Ishikawa (cell line): ENCODE measurements at regions not wholly inside any gene's neighbourhood (a gene's known extent, or its start where the extent isn't known, plus 50 kb on each side); places are given as distances from the start of the nearest gene placed in this dataset.

Source experiments
- CEBPB ChIP-seq: IDR thresholded peaks from 2 replicates; pipeline ENCODE4 v1.6.1; 2012
- CREB1 ChIP-seq: IDR thresholded peaks from 2 replicates; pipeline ENCODE4 v1.6.1; 2012; ENCODE audit warnings: low read depth
- EGR1 ChIP-seq: IDR thresholded peaks from 2 replicates; pipeline ENCODE4 v1.6.1; 2012
- EP300 ChIP-seq: IDR thresholded peaks from 2 replicates; pipeline ENCODE4 v1.6.1; 2012; ENCODE audit warnings: borderline replicate concordance
- FOXM1 ChIP-seq: IDR thresholded peaks from 2 replicates; pipeline ENCODE4 v1.6.1; 2012; ENCODE audit warnings: low read depth, borderline replicate concordance
- MAX ChIP-seq: IDR thresholded peaks from 2 replicates; pipeline ENCODE4 v1.6.1; 2012
- NFIC ChIP-seq: IDR thresholded peaks from 2 replicates; pipeline ENCODE4 v1.6.1; 2012
- RAD21 ChIP-seq: IDR thresholded peaks from 2 replicates; pipeline ENCODE4 v1.6.1; 2012; ENCODE audit warnings: low read depth
- TAF1 ChIP-seq: IDR thresholded peaks from 2 replicates; pipeline ENCODE4 v1.6.1; 2012; ENCODE audit warnings: low read depth, mild to moderate bottlenecking
- TCF12 ChIP-seq: IDR thresholded peaks from 2 replicates; pipeline ENCODE4 v1.6.1; 2012; ENCODE audit warnings: low read depth
- TEAD4 ChIP-seq: IDR thresholded peaks from 2 replicates; pipeline ENCODE4 v1.6.1; 2012
- USF1 ChIP-seq: IDR thresholded peaks from 2 replicates; pipeline ENCODE4 v1.6.1; 2012
- YY1 ChIP-seq: IDR thresholded peaks from 2 replicates; pipeline ENCODE4 v1.6.1; 2012; ENCODE audit warnings: low read depth
- ZBTB7A ChIP-seq: IDR thresholded peaks from 2 replicates; pipeline ENCODE4 v1.6.1; 2012; ENCODE audit warnings: low read depth
- TF ChIP-seq, protein P1 (sequence below): IDR thresholded peaks from 2 replicates; pipeline ENCODE4 v1.6.1; 2012; ENCODE audit warnings: low read depth, mild to moderate bottlenecking

DNA sequence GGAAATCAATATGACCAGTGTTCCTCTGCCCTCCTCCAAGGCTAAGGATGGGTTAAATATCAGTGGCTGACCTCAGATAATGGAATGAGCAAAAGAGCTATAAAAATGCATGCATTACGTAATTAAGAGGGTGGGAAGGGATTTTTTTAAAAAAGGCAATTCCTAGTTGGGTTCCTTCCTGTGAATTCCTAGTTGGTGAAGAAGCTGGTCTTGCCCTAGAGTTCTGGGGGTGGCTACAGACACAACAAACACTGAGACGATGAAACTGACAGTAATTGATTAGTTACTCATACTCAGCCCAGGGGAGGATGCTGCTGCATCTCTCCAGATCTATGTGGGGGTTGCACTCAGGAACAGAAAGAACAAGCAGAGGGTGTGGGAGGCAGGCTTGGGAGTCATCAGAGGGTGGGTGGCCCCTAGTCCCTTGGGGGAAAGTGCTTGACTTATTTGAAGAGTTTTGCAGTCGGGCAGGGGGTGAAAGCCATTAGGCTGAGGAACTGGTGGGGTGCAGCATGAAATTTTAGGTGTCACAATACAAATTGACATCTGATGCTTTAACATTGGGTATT is 662.0 kb upstream of the FRG1 start:
- TF ChIP-seq ZBTB7A (no peak), TAF1 (no peak)

DNA sequence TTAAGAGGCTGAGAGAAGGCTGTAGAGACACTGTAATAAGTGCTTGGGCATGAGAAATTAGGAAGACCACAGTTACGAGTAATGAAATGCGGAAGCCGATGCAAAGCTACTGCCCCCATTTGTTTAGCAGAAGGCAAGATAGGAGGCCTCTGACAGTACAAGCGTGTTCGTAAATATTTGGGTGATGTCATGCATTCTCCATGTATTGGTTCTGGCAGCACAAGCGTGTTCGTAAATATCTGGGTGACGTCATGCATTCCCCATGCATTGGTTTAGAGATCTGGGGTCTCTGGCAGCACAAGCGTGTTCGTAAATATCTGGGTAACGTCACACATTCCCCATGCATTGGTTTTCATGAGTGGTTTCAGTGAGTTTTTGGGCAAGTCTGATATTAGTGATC is 661.5 kb upstream of the FRG1 start:
- TF ChIP-seq CREB1 (no peak), TAF1 (no peak), TCF12 (no peak), NFIC (no peak), ZBTB7A (no peak)

DNA sequence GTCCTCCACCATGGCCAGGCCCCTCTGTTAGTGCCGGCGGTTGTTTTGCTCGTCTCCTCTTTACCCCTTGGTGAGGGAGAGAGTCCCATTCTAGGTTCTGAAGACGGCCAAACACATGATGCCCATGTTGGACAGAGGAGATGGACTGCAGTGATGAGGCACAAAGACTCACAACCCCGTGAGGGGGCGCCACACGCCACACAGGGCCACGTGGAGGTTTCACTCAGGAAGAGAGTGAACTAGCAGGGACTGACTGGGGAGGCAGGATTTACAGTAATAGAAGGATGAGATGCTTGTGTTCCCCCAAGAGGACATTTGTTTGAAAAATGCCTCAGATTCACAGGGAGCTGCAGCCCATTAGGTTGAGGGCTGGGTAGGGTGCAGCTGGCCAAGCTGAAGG is 655.3 kb upstream of the FRG1 start:
- TF ChIP-seq USF1 (no peak), RAD21 (no peak), TCF12 (no peak), EGR1 (no peak), FOXM1 (no peak), YY1 (no peak), TAF1 (no peak), CEBPB (no peak), CREB1 (no peak), EP300 (no peak), TEAD4 (no peak), MAX (no peak), NFIC (no peak), ZBTB7A (no peak)
- TF ChIP-seq, protein P1, sequence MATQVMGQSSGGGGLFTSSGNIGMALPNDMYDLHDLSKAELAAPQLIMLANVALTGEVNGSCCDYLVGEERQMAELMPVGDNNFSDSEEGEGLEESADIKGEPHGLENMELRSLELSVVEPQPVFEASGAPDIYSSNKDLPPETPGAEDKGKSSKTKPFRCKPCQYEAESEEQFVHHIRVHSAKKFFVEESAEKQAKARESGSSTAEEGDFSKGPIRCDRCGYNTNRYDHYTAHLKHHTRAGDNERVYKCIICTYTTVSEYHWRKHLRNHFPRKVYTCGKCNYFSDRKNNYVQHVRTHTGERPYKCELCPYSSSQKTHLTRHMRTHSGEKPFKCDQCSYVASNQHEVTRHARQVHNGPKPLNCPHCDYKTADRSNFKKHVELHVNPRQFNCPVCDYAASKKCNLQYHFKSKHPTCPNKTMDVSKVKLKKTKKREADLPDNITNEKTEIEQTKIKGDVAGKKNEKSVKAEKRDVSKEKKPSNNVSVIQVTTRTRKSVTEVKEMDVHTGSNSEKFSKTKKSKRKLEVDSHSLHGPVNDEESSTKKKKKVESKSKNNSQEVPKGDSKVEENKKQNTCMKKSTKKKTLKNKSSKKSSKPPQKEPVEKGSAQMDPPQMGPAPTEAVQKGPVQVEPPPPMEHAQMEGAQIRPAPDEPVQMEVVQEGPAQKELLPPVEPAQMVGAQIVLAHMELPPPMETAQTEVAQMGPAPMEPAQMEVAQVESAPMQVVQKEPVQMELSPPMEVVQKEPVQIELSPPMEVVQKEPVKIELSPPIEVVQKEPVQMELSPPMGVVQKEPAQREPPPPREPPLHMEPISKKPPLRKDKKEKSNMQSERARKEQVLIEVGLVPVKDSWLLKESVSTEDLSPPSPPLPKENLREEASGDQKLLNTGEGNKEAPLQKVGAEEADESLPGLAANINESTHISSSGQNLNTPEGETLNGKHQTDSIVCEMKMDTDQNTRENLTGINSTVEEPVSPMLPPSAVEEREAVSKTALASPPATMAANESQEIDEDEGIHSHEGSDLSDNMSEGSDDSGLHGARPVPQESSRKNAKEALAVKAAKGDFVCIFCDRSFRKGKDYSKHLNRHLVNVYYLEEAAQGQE, result no peak

- no peak for TF ChIP-seq RAD21
- no peak for TF ChIP-seq USF1
- no peak for TF ChIP-seq CEBPB
- TF ChIP-seq MAX, result no peak
- no peak for TF ChIP-seq NFIC
- TF ChIP-seq FOXM1, result no peak
- TF ChIP-seq TCF12, result no peak
- TF ChIP-seq CREB1, result no peak
- TF ChIP-seq YY1, result no peak
- TF ChIP-seq TEAD4, result no peak
- TF ChIP-seq EP300, result no peak
- TF ChIP-seq ZBTB7A, result no peak
- no peak for TF ChIP-seq TAF1
- no peak for TF ChIP-seq EGR1
- TF ChIP-seq, protein P1, result no peak
Observed at GRCh38 chr4:189291939-189292338, 648.7 kb upstream of the FRG1 start.

DNA sequence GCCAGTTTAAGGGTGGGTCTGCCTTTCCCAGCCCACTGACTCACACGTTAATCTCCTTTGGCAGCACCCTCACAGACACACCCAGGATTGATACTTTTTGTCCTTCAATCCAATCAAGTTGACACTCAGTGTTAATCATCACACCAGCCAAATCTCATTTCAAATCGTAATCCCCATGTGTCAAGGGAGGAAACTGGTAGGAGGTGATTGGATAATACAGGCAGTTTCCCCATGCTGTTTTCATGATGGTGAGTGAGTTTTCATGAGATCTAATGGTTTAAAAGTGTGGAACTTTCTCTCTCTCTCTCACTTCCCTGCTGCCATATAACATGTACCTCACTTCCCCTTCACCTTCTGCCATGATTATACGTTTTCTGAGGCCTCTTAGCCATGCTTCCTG is 647.2 kb upstream of the FRG1 start:
- TF ChIP-seq, protein P1, result no peak
- TF ChIP-seq TAF1 (no peak), EP300 (no peak), EGR1 (no peak), CREB1 (no peak), TEAD4 (no peak), CEBPB (no peak), TCF12 (no peak), MAX (no peak), NFIC (no peak), USF1 (no peak), YY1 (no peak), RAD21 (no peak), ZBTB7A (no peak), FOXM1 (no peak)
